ENCODE measurements at regions not wholly inside any gene's neighbourhood (a gene's known extent, or its start where the extent isn't known, plus 50 kb on each side); places are given as distances from the start of the nearest gene placed in this dataset.

- TF ChIP-seq CTCF (IDR thresholded peaks at IDR 0.05; ENCODE audit: insufficient read depth, low read depth, low read length) (no peak), EZH2 (IDR thresholded peaks at IDR 0.05; ENCODE audit: insufficient read depth, low read length) (no peak)
Observed at GRCh38 chr13:78786459-78786858, 127.5 kb upstream of the OBI1 start.

Measured in astrocyte (in vitro differentiated cells and primary cell).